ENCODE measurements at regions not wholly inside any gene's neighbourhood (a gene's known extent, or its start where the extent isn't known, plus 50 kb on each side); places are given as distances from the start of the nearest gene placed in this dataset.

DNA sequence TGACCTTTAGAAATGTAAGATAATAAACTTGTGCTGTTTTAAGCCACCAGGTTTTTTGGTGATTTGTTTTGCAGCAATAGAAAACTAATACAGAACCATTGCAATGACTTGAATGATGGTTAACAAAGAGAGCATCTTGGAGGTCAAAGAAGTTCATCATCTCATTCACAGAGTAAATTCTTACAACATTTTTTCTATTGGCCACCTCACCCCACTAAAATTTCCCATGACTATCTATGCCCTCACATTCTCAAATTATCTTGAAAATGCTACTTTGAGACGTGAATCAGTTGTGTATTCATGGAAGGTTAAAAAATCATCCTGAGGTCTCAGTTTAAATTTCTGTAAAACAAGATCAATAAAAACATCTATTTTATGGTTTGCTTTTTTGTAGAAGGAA, 754.2 kb downstream of the SORCS1 start:
- TF ChIP-seq, protein P1, sequence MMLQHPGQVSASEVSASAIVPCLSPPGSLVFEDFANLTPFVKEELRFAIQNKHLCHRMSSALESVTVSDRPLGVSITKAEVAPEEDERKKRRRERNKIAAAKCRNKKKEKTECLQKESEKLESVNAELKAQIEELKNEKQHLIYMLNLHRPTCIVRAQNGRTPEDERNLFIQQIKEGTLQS (CRISPR knock-in tag; conservative IDR thresholded peaks at IDR 0.05): no peak
- no peak for TF ChIP-seq ESRRA (CRISPR knock-in tag; IDR thresholded peaks at IDR 0.05; ENCODE audit: borderline replicate concordance)
- TF ChIP-seq E2F1 (CRISPR knock-in tag; IDR thresholded peaks at IDR 0.05): no peak
- no peak for TF ChIP-seq CREM (CRISPR knock-in tag; IDR thresholded peaks at IDR 0.05)
- TF ChIP-seq EMX1 (CRISPR knock-in tag; IDR thresholded peaks at IDR 0.05): no peak
- TF ChIP-seq, protein P2, sequence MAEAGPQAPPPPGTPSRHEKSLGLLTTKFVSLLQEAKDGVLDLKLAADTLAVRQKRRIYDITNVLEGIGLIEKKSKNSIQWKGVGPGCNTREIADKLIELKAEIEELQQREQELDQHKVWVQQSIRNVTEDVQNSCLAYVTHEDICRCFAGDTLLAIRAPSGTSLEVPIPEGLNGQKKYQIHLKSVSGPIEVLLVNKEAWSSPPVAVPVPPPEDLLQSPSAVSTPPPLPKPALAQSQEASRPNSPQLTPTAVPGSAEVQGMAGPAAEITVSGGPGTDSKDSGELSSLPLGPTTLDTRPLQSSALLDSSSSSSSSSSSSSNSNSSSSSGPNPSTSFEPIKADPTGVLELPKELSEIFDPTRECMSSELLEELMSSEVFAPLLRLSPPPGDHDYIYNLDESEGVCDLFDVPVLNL (CRISPR knock-in tag; IDR thresholded peaks at IDR 0.05; ENCODE audit: borderline replicate concordance, low read depth): no peak
